GM15510 (cell line): ENCODE measurements at regions not wholly inside any gene's neighbourhood (a gene's known extent, or its start where the extent isn't known, plus 50 kb on each side); places are given as distances from the start of the nearest gene placed in this dataset.

ENCODE experiments used
- POLR2A ChIP-seq: IDR thresholded peaks from 3 replicates; pipeline ENCODE4 v1.6.1; 2011; ENCODE audit warnings: borderline replicate concordance; ENCODE audit not compliant: insufficient read length; ENCODE audit errors: extremely low read depth

DNA sequence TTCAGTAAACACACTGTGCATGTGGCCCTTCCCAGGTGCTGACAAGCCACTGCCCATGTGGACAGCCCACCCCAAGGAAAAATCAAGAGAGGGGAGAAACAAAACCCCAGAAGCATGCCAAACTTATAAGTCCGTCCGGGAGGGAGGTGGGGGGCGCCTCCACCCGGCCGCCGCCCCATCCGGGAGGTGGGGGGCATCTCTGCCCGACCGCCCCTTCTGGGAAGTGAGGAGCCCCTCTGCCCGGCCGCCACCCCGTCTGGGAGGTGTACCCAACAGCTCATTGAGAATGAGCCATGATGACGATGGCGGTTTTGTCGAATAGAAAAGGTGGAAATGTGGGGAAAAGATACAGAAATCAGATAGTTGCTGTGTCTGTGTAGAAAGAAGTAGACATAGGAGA lies 53.8 kb upstream of the C2CD4B start:
- no peak for TF ChIP-seq POLR2A

- TF ChIP-seq POLR2A, result no peak
Observed at GRCh38 chr15:62219799-62220198, 54.7 kb upstream of the C2CD4B start.

DNA sequence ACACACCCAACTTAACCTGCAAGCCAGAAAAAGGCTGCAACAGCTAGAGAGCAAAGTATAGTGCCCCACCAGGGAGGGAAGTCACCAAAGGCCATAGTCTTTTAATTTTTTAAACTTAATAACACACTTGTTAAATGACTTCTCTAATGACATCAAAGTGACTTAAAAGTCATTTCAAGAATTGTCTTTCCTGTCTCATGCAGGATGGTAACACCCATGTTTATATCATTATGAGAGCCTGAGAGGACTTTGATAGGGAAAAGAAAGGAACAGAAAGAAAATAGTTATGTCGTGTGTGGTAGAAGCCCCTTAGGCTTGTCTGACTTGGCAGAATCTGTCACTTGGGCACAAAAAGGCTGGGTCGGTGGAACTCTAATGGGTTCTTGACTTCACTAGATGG lies 57.9 kb upstream of the C2CD4B start:
- no peak for TF ChIP-seq POLR2A

DNA sequence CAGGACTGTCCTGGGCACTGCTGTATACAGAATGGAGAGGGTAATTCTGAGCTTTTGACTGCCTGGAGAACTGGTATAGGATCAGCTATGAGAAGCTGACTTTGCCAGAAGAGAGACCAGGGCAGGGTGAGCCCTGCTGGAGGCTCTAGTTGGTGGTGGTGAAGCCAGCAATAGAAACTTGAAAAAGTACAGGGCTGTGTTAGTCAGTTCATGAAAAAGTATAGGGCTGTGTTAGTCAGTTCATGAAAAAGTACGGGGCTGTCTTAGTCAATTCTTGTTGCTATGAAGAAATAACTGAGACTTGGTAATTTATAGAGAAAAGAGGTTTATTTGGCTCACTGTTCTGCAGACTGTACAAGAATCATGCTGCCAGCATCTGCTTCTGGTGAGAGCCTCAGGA lies 63.5 kb upstream of the C2CD4B start:
- no peak for TF ChIP-seq POLR2A

- no peak for TF ChIP-seq POLR2A
Observed at GRCh38 chr15:62231856-62232255, 66.8 kb upstream of the C2CD4B start.

GRCh38 chr15:62240121-62241096 lies 75.3 kb upstream of the C2CD4B start:
- TF ChIP-seq POLR2A, result no peak

- no peak for TF ChIP-seq POLR2A
Observed at GRCh38 chr15:62241135-62241770, 76.2 kb upstream of the C2CD4B start.

DNA sequence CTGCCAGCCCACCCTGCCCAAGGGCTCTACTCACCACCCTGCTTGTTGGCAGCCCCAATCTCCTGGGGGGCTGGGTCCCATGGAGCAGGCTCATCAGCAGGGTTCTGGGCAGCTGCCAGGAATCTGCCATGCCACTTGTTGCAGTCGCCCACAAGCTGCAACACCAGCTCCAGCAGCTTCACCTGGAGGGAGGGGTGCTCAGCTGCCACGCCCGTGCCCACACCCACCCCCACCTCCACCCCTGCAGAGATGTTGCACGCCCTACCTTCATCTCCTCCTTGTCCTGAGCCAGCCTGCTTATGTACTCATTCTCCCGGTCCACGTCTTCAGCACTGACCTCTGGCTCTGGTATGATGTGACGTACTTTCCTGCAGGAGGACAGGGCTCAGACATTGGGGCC lies 77.9 kb upstream of the C2CD4B start:
- TF ChIP-seq POLR2A, result no peak

DNA sequence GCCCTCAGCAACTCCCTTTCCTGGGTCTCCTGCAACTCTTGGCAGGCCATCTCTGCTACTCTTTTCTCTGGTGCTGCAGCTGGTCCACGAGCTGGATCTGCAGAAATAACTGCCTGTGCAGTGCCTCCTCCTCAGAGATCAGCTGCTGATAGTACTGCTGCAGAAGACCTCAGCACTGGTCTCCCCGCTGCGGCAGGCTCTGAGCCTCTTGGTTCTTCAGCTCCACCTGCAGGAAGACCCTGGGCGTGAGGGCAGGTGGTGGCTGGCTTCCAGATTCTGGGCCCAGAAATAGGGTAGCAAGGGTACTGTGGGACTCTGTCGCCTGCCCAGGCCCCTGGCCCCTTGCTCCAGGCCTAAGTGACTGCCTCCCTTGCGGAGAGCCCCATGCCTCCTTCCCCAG lies 79.7 kb upstream of the C2CD4B start:
- TF ChIP-seq POLR2A, result no peak

- no peak for TF ChIP-seq POLR2A
Observed at GRCh38 chr15:62248277-62248984, 83.3 kb upstream of the C2CD4B start.

DNA sequence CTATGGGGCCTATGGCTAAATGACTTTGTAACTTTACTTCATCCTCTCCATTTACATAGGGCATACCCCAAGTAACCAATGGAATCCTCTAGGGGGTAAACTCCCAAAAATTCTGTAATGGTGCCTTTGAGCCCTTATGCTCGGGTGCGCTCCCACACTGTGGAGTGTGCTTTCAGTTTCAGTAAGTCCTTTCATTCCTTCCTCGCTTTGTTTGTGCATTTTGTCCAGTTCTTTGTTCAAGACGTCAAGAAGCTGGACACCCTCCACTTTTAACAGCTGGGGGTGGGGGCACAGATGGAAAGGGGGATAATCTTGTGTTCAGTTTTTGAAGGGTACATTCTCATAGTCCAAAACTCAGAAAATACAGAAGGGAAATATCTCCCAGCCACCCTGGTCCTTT lies 84.4 kb upstream of the C2CD4B start:
- TF ChIP-seq POLR2A, result no peak

GRCh38 chr15:62250186-62250585 lies 85.1 kb upstream of the C2CD4B start:
- no peak for TF ChIP-seq POLR2A

- no peak for TF ChIP-seq POLR2A
Observed at GRCh38 chr15:62250978-62251377, 85.9 kb upstream of the C2CD4B start.

- no peak for TF ChIP-seq POLR2A
Observed at GRCh38 chr15:62253294-62253693, 88.2 kb upstream of the C2CD4B start.
